Pulmonary artery endothelial cell (primary cell): ENCODE measurements at regions not wholly inside any gene's neighbourhood (a gene's known extent, or its start where the extent isn't known, plus 50 kb on each side); places are given as distances from the start of the nearest gene placed in this dataset.

ENCODE experiments used
- DNase-seq: peaks from one replicate; pipeline ENCODE4 v3.0.0-alpha.2; 2011; ENCODE audit warnings: low read depth, low spot score

DNA sequence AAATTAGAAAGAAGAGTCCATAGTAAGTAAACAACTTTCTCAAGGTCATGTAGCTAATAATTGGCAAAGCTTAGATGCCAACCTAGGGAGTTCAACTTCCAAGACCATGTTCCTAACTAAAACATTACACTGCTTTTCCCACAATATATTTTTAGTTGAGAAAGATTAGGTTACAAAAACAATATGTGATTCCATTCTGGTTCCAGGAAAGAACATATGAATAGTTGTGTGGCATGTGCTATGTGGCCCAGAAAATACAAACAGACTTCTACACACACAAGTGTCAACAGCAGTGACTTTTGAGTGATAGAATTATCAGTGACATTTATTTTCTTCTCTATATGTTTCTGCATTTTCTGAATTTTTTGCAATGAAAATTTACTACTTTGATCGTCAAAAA, 62.7 kb upstream of the EDNRA start:
- DNase-seq: no peak

DNA sequence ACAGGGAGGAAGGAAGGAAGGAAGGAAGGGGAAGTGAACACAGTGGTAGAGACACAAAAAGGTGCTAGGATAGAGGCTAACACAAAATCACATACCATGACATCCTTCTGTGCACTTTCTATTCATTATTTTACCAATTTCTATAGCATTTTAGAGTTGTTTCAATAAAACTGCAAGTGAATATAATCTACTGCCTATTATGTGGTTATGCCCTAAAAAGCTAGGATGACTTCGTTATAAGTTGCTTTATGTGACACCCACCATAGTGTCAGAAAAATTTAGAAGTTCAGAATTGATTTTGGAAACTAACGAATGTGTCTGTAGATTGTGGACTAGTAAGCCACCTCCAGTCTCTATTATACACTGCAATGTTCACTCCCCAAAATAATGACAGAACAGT, 59.4 kb upstream of the EDNRA start:
- no peak for DNase-seq

DNA sequence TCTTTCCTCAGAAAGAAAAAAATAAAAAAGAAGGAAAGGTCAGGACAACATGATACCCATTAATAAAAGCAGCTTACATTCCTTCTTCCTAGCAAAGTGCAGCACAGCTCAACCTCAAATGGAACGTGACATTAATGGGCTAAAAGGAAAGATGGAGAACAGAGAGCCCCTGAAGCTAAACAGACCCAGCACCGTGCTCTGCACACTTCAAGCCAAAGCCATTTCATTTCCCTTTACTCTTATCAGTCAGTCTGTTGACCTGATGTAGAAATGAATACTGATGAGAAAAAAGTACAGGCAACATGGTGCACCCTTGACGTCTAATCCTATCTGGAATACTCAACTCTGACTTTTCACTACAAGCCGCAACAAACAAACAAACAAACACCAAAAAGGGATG, 57.7 kb upstream of the EDNRA start:
- DNase-seq: no peak

DNA sequence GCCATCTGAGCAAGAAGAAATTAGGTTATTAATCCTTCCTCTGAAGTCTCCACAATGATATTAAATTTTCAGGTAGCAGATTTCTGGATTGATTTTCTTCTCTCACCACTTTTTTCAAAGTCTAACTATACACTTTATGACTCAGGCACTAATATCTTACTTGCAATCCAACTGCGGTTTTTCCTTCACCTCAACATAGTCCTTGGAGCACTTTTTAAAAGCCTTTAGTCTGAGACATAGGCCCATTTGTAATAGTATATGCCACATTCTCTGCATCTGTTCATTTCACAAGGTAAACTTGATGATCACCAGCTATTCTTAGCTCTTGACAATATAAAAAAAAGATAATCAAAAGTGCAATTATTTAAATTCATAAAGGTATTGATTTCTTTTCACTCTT, 55.9 kb upstream of the EDNRA start:
- no peak for DNase-seq

DNA sequence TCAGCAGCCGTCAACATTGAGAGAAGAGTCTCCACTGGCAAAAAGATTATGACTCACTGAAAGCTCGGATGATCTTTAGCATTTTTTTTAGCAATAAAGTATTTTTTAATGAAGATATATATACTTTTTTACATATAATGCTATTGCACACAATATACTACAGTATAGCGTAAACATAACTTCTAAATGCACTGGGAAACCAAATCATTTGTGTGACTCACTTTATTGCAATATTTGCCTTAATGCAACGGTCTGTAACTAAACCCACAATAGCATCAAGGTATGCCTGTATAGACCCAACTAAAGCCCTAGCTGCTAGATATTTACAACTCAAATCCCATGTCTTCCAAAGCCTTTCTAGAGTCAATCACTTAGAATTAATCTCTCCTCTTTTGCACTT, 52.3 kb upstream of the EDNRA start:
- no peak for DNase-seq

DNA sequence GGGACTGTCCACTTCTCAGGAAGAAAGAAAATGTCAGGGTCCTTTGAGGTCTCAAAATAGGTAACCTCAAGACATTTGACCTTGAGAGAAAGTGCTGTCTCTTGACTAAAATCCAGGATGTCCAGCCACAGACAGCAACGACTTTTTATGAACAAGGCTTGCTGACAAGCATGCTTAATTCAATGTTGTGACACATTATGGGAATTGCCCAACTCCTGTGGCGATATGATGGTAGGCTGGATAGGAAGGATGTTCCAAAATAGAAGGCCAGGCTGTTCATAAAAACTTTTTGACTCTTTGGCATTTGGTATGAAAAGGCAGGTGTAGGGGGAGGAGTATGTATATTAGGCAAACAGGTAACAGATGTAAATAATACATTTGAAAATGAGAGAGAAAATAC, 50.8 kb upstream of the EDNRA start:
- DNase-seq: no peak
